Heart right ventricle (tissue), 16 donors: ENCODE measurements at regions not wholly inside any gene's neighbourhood (a gene's known extent, or its start where the extent isn't known, plus 50 kb on each side); places are given as distances from the start of the nearest gene placed in this dataset.

Experiments
- ATAC-seq, 8 donors: fragments of 200-7000 bp; cut with Tn5 transposase; one replicate each; pipeline ENCODE4 v1.9.1; 2020; ENCODE audit warnings: mild to moderate bottlenecking in 8 of 8, moderate library complexity in 8 of 8, moderate number of reproducible peaks in 1 of 8
- DNase-seq, 2 donors: peaks; one replicate each; pipeline ENCODE4 v3.0.0-alpha.2; 2020
- H3K27ac ChIP-seq, 10 donors: fragments of 200-600 bp; sonication (generic) in 2 of 10; one replicate each; pipeline versions ENCODE4 v1.5.0 to v1.8.0; 2020 to 2022; ENCODE audit warnings: mild to moderate bottlenecking in 3 of 10
- H3K27me3 ChIP-seq, 7 donors: fragments of 200-600 bp; one replicate each; pipeline ENCODE4 v1.8.0; 2021 to 2022; ENCODE audit warnings: mild to moderate bottlenecking in 2 of 7
- H3K36me3 ChIP-seq, 9 donors: fragments of 200-600 bp; sonication (generic) in 1 of 9; one replicate each; pipeline versions ENCODE4 v1.5.0 to v1.8.0; 2020 to 2022; ENCODE audit warnings: mild to moderate bottlenecking in 2 of 9
- H3K4me1 ChIP-seq, 9 donors: fragments of 200-600 bp; sonication (generic) in 1 of 9; one replicate each; pipeline versions ENCODE4 v1.5.0 to v1.8.0; 2020 to 2022; ENCODE audit warnings: mild to moderate bottlenecking in 4 of 9
- H3K4me3 ChIP-seq, 10 donors: fragments of 200-600 bp; sonication (generic) in 2 of 10; one replicate each; pipeline versions ENCODE4 v1.5.0 to v1.8.0; 2020 to 2022; ENCODE audit warnings: mild to moderate bottlenecking in 7 of 10, moderate library complexity in 2 of 10
- H3K9me3 ChIP-seq, 11 donors: fragments of 200-600 bp in 10 of 11; sonication (generic) in 2 of 11; one replicate each; pipeline versions ENCODE4 v1.5.0 to v1.8.0; 2013 to 2022; ENCODE audit warnings: mild to moderate bottlenecking in 2 of 11, control low read depth in 1 of 11, moderate library complexity in 1 of 11
- CTCF ChIP-seq, 9 donors: fragments of 200-600 bp; sonication (generic) in 2 of 9; IDR thresholded peaks; one replicate each; pipeline versions ENCODE4 v1.5.0 to v1.8.0; 2021 to 2022; ENCODE audit warnings: antibody characterized with exemption in 9 of 9, mild to moderate bottlenecking in 5 of 9, moderate library complexity in 1 of 9
- WGBS, 2 donors: extraction: QIAGEN DNeasy Blood & Tissue Kit; methylation state at CpG; one replicate each; pipeline ENCODE4 v1.1.7; 2013; ENCODE audit warnings: inconsistent platforms in 1 of 2; 5-methylcytosine and 5-hydroxymethylcytosine counted together
- intact Hi-C, 10 donors: fragments of 100-400 bp; cut with DNase I; formaldehyde crosslinking; loops; one replicate each; pipeline versions ENCODE4 v1.11.1 to v1.14.2; 2022
- donor health status: Arrhythmogenic right ventricular cardiomyopathy.
- donor health status: ischemic (EF 13 %, LVEDD 7.1; RV severe dilation, severe dysfunction).
- donor health status: healthy with polysubstance abuse.
- donor health status: DM: no; HTN: yes; CAD: no.
- donor health status: DM: no; HTN: no; CAD: no.
- donor health status: ischemic (EF 25% LVEDD 6.9; RV normal size, moderate dysfunction).
- donor health status: ischemic (EF 25% LVEDD 5.7; RV mildly dilated, moderate dysfunction).
- donor health status: healthy.
- donor health status: DM: yes; HTN: yes; CAD: no.
- donor health status: Ischemic cardiomyopathy.
- donor health status: ischemic (EF 35%, LVEDD 5.7; RV mildly dilated, moderate dysfunction).
- donor health status: nonischemic (EF 11% LVEDD 7.7; RV severe dilation, severe dysfunction).
- donor health status: DM: yes; HTN: yes; CAD: no.
- donor health status: PGD.
- donor health status: ischemic (EF 29% LVEDD 5.4; RV normal size, mild dysfunction).
- donor health status: nonischemic (EF 23%, LVEDD 6.1; RV moderate dilation, normal function).

- Histone ChIP-seq H3K9me3 (no peaks in the 10 kb centered on the region), H3K36me3 (no peaks in the 10 kb centered on the region), H3K27ac (no peak overlapping the region), H3K27me3 (no peaks in the 10 kb centered on the region), H3K4me3 (no peak overlapping the region), H3K4me1 (no peaks in the 10 kb centered on the region)
- ATAC-seq, result no peak
- DNase-seq, result no peak
- intact Hi-C loops, result no loop called here
- no peak for TF ChIP-seq CTCF (IDR thresholded peaks at IDR 0.05)
- WGBS, 2 donors, result 77 to 85% methylated on average over 2 of the region's 2 CpGs
Measured at GRCh38 chr12:84732828-84733340, 179.7 kb downstream of the SLC6A15 start.

GRCh38 chr12:84730561-84731162 lies 181.9 kb downstream of the SLC6A15 start:
- 58 to 66% methylated on average over 3 of the region's 3 CpGs for WGBS, 2 donors
- ATAC-seq (no peak), DNase-seq (no peak)
- H3K4me1 ChIP-seq, result no peaks in the 10 kb centered on the region
- no peaks in the 10 kb centered on the region for H3K9me3 ChIP-seq
- no peak overlapping the region for H3K27ac ChIP-seq
- no peaks in the 10 kb centered on the region for H3K27me3 ChIP-seq
- intact Hi-C loops, result no loop called here
- no peak overlapping the region for H3K4me3 ChIP-seq
- no peak for TF ChIP-seq CTCF (IDR thresholded peaks at IDR 0.05)
- no peaks in the 10 kb centered on the region for H3K36me3 ChIP-seq

- H3K36me3 ChIP-seq, result no peaks in the 10 kb centered on the region
- 39 to 49% methylated on average over 3 of the region's 3 CpGs for WGBS, 2 donors
- no peak for TF ChIP-seq CTCF (IDR thresholded peaks at IDR 0.05)
- no peak for DNase-seq
- H3K27ac ChIP-seq, result no peak overlapping the region
- H3K4me1 ChIP-seq, result no peaks in the 10 kb centered on the region
- no peaks in the 10 kb centered on the region for H3K27me3 ChIP-seq
- no peak overlapping the region for H3K4me3 ChIP-seq
- intact Hi-C loops, result no loop called here
- ATAC-seq, result no peak
- H3K9me3 ChIP-seq, result no peaks in the 10 kb centered on the region
Measured at GRCh38 chr12:84727961-84728360, 184.6 kb downstream of the SLC6A15 start.

GRCh38 chr12:84726780-84727179 lies 185.8 kb downstream of the SLC6A15 start:
- H3K4me1 ChIP-seq, result no peaks in the 10 kb centered on the region
- no peaks in the 10 kb centered on the region for H3K27me3 ChIP-seq
- no peak for TF ChIP-seq CTCF (IDR thresholded peaks at IDR 0.05)
- no peak overlapping the region for H3K27ac ChIP-seq
- DNase-seq (no peak), ATAC-seq (no peak)
- H3K4me3 ChIP-seq, result no peak overlapping the region
- 85 to 93% methylated on average over 2 of the region's 2 CpGs for WGBS, 2 donors
- intact Hi-C loops, result no loop called here
- H3K36me3 ChIP-seq, result no peaks in the 10 kb centered on the region
- no peaks in the 10 kb centered on the region for H3K9me3 ChIP-seq
